GM19025 (cell line): ENCODE measurements at regions not wholly inside any gene's neighbourhood (a gene's known extent, or its start where the extent isn't known, plus 50 kb on each side); places are given as distances from the start of the nearest gene placed in this dataset.

Experiments used
- ATAC-seq: cut with Tn5 transposase; IDR thresholded peaks from one replicate; pipeline ENCODE4 v1.9.1; 2021; ENCODE audit warnings: mild to moderate bottlenecking, low read depth, moderate library complexity; ENCODE audit not compliant: unreplicated experiment

- ATAC-seq: no peak
These were observed 128.1 kb downstream of the FANCF start for GRCh38 chr11:22497474-22497873.

GRCh38 chr11:22491555-22492225 lies 133.9 kb downstream of the FANCF start:
- ATAC-seq: no peak

GRCh38 chr11:22479971-22480720 lies 142.0 kb downstream of the SLC17A6 start:
- no peak for ATAC-seq

- no peak for ATAC-seq
These were observed 141.0 kb downstream of the SLC17A6 start for GRCh38 chr11:22479208-22479607.

GRCh38 chr11:22478169-22478568 lies 140.0 kb downstream of the SLC17A6 start:
- ATAC-seq: no peak

- no peak for ATAC-seq
These were observed 139.1 kb downstream of the SLC17A6 start for GRCh38 chr11:22477312-22477711.

- ATAC-seq: no peak
These were observed 138.4 kb downstream of the SLC17A6 start for GRCh38 chr11:22476589-22476988.

- no peak for ATAC-seq
These were observed 136.4 kb downstream of the SLC17A6 start for GRCh38 chr11:22474616-22475015.

- no peak for ATAC-seq
These were observed 135.4 kb downstream of the SLC17A6 start for GRCh38 chr11:22473586-22473985.

- ATAC-seq: no peak
These were observed 134.1 kb downstream of the SLC17A6 start for GRCh38 chr11:22472306-22472705.

- ATAC-seq: no peak
These were observed 133.2 kb downstream of the SLC17A6 start for GRCh38 chr11:22471385-22471784.

- ATAC-seq: no peak
These were observed 129.6 kb downstream of the SLC17A6 start for GRCh38 chr11:22467741-22468140.

GRCh38 chr11:22467248-22467647 lies 129.1 kb downstream of the SLC17A6 start:
- no peak for ATAC-seq

- ATAC-seq: no peak
These were observed 128.6 kb downstream of the SLC17A6 start for GRCh38 chr11:22466809-22467208.

- ATAC-seq: no peak
These were observed 128.2 kb downstream of the SLC17A6 start for GRCh38 chr11:22466351-22466750.

GRCh38 chr11:22465620-22466019 lies 127.4 kb downstream of the SLC17A6 start:
- ATAC-seq: no peak

GRCh38 chr11:22461626-22462025 lies 123.4 kb downstream of the SLC17A6 start:
- no peak for ATAC-seq

- ATAC-seq: no peak
These were observed 122.0 kb downstream of the SLC17A6 start for GRCh38 chr11:22460181-22460580.

- no peak for ATAC-seq
These were observed 120.9 kb downstream of the SLC17A6 start for GRCh38 chr11:22459048-22459447.

- no peak for ATAC-seq
These were observed 120.0 kb downstream of the SLC17A6 start for GRCh38 chr11:22458161-22458560.

- no peak for ATAC-seq
These were observed 119.0 kb downstream of the SLC17A6 start for GRCh38 chr11:22456993-22457762.
